ENCODE measurements at regions not wholly inside any gene's neighbourhood (a gene's known extent, or its start where the extent isn't known, plus 50 kb on each side); places are given as distances from the start of the nearest gene placed in this dataset.
A peak's percentile ranks its signal among the peaks of the same experiment; 100 is the strongest.

DNA sequence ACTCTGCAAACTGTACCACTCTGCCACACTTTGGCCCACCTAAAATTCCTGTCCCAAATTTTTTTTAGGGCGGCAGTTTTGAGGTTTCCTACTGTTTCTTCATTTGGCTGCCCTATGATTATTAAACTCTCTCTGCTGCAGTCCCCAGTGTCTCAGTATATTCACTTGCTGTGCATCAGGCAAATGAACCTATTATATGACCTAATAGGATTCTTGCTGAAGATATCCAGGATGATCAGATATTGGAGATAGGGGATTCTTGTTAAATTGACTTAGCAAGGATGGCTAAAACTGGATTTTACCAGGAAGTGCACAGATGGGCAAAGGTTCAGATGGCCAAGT is 410.8 kb upstream of the DDI1 start:
- TF ChIP-seq GATA2 (IDR thresholded peaks at IDR 0.05; ENCODE audit: insufficient read depth, insufficient read length, low read depth, low read length): no peak
- TF ChIP-seq, protein P1, sequence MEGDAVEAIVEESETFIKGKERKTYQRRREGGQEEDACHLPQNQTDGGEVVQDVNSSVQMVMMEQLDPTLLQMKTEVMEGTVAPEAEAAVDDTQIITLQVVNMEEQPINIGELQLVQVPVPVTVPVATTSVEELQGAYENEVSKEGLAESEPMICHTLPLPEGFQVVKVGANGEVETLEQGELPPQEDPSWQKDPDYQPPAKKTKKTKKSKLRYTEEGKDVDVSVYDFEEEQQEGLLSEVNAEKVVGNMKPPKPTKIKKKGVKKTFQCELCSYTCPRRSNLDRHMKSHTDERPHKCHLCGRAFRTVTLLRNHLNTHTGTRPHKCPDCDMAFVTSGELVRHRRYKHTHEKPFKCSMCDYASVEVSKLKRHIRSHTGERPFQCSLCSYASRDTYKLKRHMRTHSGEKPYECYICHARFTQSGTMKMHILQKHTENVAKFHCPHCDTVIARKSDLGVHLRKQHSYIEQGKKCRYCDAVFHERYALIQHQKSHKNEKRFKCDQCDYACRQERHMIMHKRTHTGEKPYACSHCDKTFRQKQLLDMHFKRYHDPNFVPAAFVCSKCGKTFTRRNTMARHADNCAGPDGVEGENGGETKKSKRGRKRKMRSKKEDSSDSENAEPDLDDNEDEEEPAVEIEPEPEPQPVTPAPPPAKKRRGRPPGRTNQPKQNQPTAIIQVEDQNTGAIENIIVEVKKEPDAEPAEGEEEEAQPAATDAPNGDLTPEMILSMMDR (IDR thresholded peaks at IDR 0.05; ENCODE audit: extremely low read depth in 1 of 2, insufficient read depth in 1 of 2, low read depth in 1 of 2, low read length in 2 of 2): no peak
- no peak for TF ChIP-seq EZH2 (IDR thresholded peaks at IDR 0.05; ENCODE audit: borderline replicate concordance, low read depth, low read length, severe bottlenecking)
- no peak for TF ChIP-seq POLR2AphosphoS5 (IDR thresholded peaks at IDR 0.05; ENCODE audit: insufficient read depth, low read depth, low read length)
- TF ChIP-seq JUN (IDR thresholded peaks at IDR 0.05; ENCODE audit: borderline replicate concordance, insufficient read depth, insufficient read length, low read depth): no peak
- TF ChIP-seq, protein P2, sequence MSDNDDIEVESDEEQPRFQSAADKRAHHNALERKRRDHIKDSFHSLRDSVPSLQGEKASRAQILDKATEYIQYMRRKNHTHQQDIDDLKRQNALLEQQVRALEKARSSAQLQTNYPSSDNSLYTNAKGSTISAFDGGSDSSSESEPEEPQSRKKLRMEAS (IDR thresholded peaks at IDR 0.05; ENCODE audit: insufficient read depth, insufficient read length): no peak
- TF ChIP-seq POLR2A (IDR thresholded peaks at IDR 0.05; ENCODE audit: low read depth, low read length): no peak
- no peak for TF ChIP-seq MYC (IDR thresholded peaks at IDR 0.05; ENCODE audit: low read depth, low read length)
- TF ChIP-seq FOS (IDR thresholded peaks at IDR 0.05; ENCODE audit: borderline replicate concordance, insufficient read depth, low read length): no peak
- DNase-seq (ENCODE audit: low read depth, low spot score) (no peak), FAIRE-seq (no peak)
- peaks cover 35% of the 10 kb centered on the region for H3K4me1 ChIP-seq (ENCODE audit: control insufficient read depth, extremely low read depth, insufficient read depth, low read length)
- no peaks in the 10 kb centered on the region for H4K20me1 ChIP-seq (replicated peaks; ENCODE audit: control insufficient read depth, extremely low read depth, insufficient read depth, low read length)
- no peaks in the 10 kb centered on the region for H3K36me3 ChIP-seq (ENCODE audit: control insufficient read depth in 2 of 2, extremely low read depth in 1 of 2, insufficient read depth in 2 of 2, low read length in 2 of 2)
- no peaks in the 10 kb centered on the region for H3K9me1 ChIP-seq (replicated peaks; ENCODE audit: control insufficient read depth, extremely low read depth, insufficient read depth, low read length)
- no peaks in the 10 kb centered on the region for H3K27me3 ChIP-seq (ENCODE audit: control insufficient read depth in 2 of 2, insufficient read depth in 2 of 2, low read length in 2 of 2)
- H3K4me3 ChIP-seq (replicated peaks in 1 of 3; ENCODE audit: insufficient read depth in 1 of 3, low read depth in 1 of 3, low read length in 3 of 3): no peak overlapping the region
- H3K4me2 ChIP-seq (ENCODE audit: insufficient read depth, low read length): peak overlapping the region; percentile 23
- H3K9me3 ChIP-seq (replicated peaks; ENCODE audit: control insufficient read depth, insufficient read depth, low read length): no peaks in the 10 kb centered on the region
- dilution Hi-C loops (cut with MboI; ENCODE audit: extremely low pct_ligation_motif_present, low sequenced_read_pairs): no loop called here
- no peaks in the 10 kb centered on the region for H3K79me2 ChIP-seq (ENCODE audit: control insufficient read depth, insufficient read depth, low read length)
- BruUV-seq (replicated peaks): TSS peak; percentile 97
- peak overlapping the region; percentile 100 for H3K27ac ChIP-seq (ENCODE audit: insufficient read depth, low read depth, low read length)
- POLR2A ChIA-PET: no interaction called here
- H2AFZ ChIP-seq (ENCODE audit: low read depth, low read length): no peak overlapping the region
- intact Hi-C loops (cut with micrococcal nuclease): loop anchor here (1.0 to 10.0 kb wide), 16 partner anchors 8 to 1713 kb away; partner anchors contain the start of genes CARD16, DCUN1D5, DYNC2H1 and MMP1
- H3K9ac ChIP-seq (replicated peaks; ENCODE audit: extremely low read depth, insufficient read depth, low read length): peak overlapping the region; percentile 90
- CTCF ChIA-PET: no interaction called here
